ENCODE measurements at regions not wholly inside any gene's neighbourhood (a gene's known extent, or its start where the extent isn't known, plus 50 kb on each side); places are given as distances from the start of the nearest gene placed in this dataset.

- no peak for TF ChIP-seq CTCF (IDR thresholded peaks at IDR 0.05)
- TF ChIP-seq POLR2A (IDR thresholded peaks at IDR 0.05): no peak
Observed at GRCh38 chr4:8727131-8727530, 134.6 kb downstream of the CPZ start.
